NCI-H1417 treated with DMSO at 0.1 percent for 48 hours (cell line): ENCODE measurements at regions not wholly inside any gene's neighbourhood (a gene's known extent, or its start where the extent isn't known, plus 50 kb on each side); places are given as distances from the start of the nearest gene placed in this dataset.

Experiments used
- DNase-seq: peaks from one replicate; lab custom pipeline; 2025; lab: John Stamatoyannopoulos, UW

- no peak for DNase-seq
These were observed 378.9 kb downstream of the PMP22 start for GRCh38 chr17:14886200-14886739.

DNA sequence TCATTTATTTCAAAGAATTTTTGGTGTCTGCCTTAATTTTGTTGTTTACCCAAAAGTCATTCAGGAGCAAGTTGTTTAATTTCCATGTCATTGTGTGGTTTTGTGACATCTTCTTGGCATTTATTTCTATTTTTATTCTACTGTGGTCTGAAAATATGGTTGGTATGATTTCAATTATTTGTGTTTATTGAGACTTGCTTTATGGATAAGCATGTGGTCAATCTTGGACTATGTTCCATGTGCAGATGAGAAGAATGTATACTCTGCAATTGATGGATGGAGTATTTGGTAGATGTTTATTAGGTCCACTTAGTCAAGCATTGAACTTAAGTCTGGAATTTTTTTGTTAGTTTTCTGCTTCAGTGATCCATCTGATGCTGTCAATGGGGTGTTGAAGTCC is 383.0 kb downstream of the PMP22 start:
- DNase-seq: no peak

DNA sequence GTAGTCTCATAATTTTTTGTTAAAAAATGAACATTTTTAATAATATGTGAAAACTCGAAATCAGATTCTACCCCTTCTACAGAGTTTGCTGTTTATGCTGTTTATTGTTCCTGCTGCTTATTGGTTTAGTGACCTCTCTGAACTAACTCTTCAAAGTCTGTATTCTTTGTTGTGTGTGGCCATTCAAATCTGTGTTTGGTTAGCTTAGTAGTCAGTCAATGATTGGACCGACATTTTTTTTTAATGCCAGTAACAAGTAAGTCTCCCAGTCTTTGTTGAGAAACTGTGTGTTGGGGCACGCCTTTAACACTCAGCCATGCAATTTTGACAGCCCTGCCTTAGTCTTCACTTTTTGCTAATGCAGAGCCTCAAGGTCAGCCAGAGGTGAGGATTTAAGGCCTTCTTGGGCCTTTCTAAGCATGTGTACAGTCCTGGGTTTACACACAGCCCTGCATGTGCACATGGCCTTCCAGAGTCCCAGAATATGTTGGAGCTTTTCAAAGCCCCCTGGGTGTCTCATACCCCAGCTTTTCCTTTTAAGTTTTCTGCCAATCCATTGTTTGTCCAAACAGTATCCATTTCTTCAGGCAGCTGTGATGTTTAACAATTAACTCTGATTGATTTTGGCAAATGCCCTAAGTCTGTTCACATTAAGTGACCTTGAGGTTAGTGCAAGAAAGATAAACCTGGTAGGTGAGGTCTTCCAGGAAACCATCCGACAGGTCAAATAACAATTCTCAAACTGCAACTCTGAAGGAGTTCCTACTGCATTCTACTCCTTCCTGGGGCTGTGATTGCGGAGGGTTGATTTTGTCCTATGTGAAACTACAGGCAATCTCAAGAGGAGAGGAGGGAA is 389.3 kb downstream of the PMP22 start:
- DNase-seq: no peak

GRCh38 chr17:14873996-14874395 is 391.1 kb downstream of the PMP22 start:
- no peak for DNase-seq

GRCh38 chr17:14873540-14873939 is 391.6 kb downstream of the PMP22 start:
- DNase-seq: no peak

GRCh38 chr17:14871921-14872320 is 393.2 kb downstream of the PMP22 start:
- DNase-seq: no peak

DNA sequence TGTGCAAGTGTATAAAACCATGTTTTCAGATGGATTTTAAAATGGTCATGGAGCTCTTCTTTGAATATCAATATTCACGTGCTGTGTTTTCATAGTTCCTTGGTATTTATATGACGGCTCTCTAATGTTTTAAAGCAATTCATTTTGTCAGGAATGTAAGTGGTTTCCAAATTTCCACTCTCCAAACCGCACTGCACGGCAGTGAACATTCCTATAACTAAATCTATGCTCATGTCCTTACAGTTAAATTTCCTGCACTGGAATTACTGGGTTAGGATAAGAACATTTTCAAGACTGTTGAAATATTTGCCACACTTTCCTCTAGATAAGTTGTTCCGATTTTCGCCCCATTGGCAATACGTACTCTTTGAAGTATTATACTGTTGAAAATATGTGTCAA is 398.9 kb downstream of the PMP22 start:
- no peak for DNase-seq

GRCh38 chr17:14864127-14864526 is 401.0 kb downstream of the PMP22 start:
- no peak for DNase-seq

DNA sequence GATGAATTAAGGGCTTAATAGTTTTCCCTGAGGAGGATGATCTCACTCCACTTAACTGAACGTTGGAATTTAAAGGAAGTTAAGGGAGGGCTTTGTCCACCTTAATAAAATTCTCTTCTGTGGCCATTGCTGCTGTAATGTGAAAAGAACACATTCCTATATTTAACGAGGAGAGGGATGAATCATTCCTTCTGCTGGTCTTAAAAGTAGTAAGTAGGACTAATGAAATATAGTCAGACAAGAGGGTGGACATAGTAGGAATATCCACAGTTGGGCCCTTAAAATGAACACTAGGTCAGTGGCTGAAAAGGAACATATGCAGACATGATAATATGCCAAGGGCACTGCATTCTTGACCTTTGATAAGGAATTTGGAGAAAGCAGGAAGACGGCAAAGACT is 405.6 kb downstream of the PMP22 start:
- DNase-seq: no peak

DNA sequence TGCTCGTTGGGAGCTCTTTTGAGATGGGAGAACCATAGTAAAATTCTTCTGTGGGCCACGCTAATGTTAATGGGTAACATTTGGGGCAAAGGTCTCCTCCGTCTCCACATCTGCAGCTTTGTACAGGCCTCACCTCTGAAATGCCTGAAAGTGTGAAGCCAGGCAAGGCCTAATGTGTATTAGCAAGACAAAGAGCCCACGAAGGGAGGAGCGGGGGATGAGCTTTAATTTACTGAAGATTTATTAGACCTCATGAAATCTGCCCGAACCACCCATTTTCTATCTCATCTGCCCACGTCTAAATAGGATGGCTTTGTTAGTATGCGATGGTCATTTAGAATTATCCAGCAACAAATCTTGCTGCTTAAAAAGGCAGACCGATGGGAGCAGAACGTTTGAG is 408.9 kb downstream of the PMP22 start:
- DNase-seq: no peak

DNA sequence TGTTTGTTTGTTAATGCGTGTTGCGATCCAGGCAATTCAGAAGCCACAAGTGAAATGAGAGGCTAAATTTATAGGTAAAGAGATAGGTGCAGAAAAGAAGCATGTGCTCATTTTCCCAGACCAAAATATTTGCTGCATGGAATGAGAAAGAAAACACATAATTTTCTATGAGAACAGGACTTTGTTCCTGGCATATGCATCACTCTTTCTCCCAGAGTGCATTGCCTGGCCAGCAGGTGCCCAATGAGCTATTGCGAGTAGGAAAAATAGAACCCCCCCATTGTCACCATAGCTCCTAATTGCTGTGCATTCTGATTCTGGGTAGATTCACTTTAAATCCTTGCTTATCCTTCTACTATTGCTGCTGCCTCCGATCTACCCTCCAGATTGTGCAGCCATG is 410.4 kb downstream of the PMP22 start:
- no peak for DNase-seq

- DNase-seq: no peak
These were observed 419.4 kb downstream of the PMP22 start for GRCh38 chr17:14845591-14846281.

- no peak for DNase-seq
These were observed 421.9 kb downstream of the PMP22 start for GRCh38 chr17:14843086-14843795.

- DNase-seq: no peak
These were observed 424.4 kb downstream of the PMP22 start for GRCh38 chr17:14840616-14841231.

DNA sequence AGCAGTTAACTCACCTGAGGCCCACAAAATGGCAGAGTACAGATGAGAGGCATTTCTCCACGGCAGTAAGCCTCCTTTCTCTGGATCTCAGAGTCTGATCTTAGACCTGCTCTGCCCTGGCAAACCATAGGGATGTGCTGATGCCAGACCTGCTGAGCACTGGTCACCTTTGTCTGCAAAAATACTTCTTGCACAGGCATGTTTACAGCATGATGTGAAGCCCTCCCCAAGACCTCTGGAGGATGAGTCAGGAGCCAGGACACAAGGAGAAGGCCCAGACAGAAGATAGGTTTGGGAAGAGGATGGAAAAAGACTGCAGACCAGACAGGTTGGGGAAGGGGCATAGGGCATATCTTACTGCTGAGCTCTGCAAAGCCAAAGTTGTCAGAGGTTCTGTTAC is 426.6 kb downstream of the PMP22 start:
- no peak for DNase-seq

DNA sequence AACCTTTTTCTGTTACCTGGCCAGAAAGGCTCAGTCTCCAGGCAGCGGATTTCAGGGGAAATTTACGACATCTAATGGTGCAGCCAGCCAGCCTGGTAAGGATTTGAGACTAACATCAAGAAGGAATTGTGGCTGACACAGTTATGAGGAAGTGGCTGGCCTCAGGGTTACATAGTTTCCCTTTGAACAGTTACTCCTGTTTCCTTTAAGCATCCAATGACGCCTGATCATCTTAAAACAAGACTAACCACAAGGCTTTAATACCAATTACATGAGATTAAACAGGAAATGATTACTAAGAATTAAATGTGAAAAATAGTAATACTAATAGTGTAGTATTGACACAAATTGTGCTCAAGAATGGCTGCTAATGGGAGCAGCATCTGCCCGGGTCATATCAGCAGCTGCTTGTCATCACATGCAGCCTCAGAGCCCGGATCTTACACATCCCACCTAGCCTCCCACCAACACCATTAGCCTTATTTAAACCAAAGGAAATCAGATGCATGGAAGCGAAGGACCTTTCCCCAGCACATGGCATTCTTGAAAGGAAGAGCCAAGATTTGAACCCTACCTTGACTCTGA is 431.8 kb downstream of the PMP22 start:
- no peak for DNase-seq

- DNase-seq: no peak
These were observed 433.6 kb downstream of the PMP22 start for GRCh38 chr17:14831491-14831890.

- DNase-seq: no peak
These were observed 437.7 kb downstream of the PMP22 start for GRCh38 chr17:14827396-14827919.

- no peak for DNase-seq
These were observed 438.8 kb downstream of the PMP22 start for GRCh38 chr17:14826358-14826757.

DNA sequence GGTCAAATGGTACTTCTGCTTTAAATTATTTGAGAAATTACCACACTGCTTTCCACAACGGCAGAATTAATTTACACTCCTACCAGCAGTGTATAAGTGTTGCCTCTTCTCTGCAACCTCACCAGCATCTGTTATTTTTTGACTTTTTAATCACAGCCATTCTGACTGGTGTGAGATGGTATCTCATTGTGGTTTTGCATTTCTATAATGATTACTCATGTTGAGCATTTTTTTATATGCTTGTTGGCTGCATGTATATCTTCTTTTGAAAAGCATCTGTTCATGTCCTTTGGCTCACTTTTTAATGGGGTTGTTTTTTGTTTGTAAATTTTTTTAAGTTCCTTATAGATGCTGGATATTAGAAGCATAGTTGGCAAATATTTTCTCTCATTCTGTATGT is 446.7 kb downstream of the PMP22 start:
- no peak for DNase-seq

GRCh38 chr17:14815079-14815478 is 450.0 kb downstream of the PMP22 start:
- no peak for DNase-seq
